GM23248 (cell line): ENCODE measurements at regions not wholly inside any gene's neighbourhood (a gene's known extent, or its start where the extent isn't known, plus 50 kb on each side); places are given as distances from the start of the nearest gene placed in this dataset.

ENCODE experiments used
- EZH2 ChIP-seq: fragments of 200-600 bp; sonication (generic); IDR thresholded peaks from 2 replicates; pipeline ENCODE4 v1.6.1; 2018; ENCODE audit warnings: antibody characterized with exemption, mild to moderate bottlenecking; ENCODE audit not compliant: insufficient read depth, poor library complexity, severe bottlenecking
- EZH2phosphoT487 ChIP-seq: fragments of 200-600 bp; sonication (generic); IDR thresholded peaks from 2 replicates; pipeline ENCODE4 v1.6.1; 2018; ENCODE audit warnings: antibody characterized with exemption, moderate library complexity, mild to moderate bottlenecking, low read depth; ENCODE audit not compliant: insufficient read depth

GRCh38 chrX:137245183-137245582 is 211.4 kb upstream of the GPR101 start:
- TF ChIP-seq EZH2 = no peak
- no peak for TF ChIP-seq EZH2phosphoT487
